WTC11 (cell line): ENCODE measurements at regions not wholly inside any gene's neighbourhood (a gene's known extent, or its start where the extent isn't known, plus 50 kb on each side); places are given as distances from the start of the nearest gene placed in this dataset.

ENCODE experiments used
- ATAC-seq: fragments of 200-7000 bp; cut with Tn5 transposase; 2 replicates; pipeline ENCODE4 v1.10.0; 2021; ENCODE audit warnings: mild to moderate bottlenecking, moderate library complexity
- CTCF ChIA-PET: fragments of 300-600 bp; sonication (Branson Sonifier 250); formaldehyde crosslinking; loops from one replicate; lab custom pipeline; 2021; ENCODE audit warnings: antibody characterized with exemption; lab: Charles Lee
- POLR2A ChIA-PET: fragments of 350-600 bp; sonication (Branson Sonifier 250); formaldehyde crosslinking; loops from one replicate; lab custom pipeline; 2021; ENCODE audit warnings: antibody characterized with exemption; lab: Charles Lee
- DNase-seq: peaks from one replicate; pipeline ENCODE4 v3.0.0; 2021; ENCODE audit warnings: low spot score
- H3K27ac Mint-ChIP-seq: 2 replicates; pipeline ENCODE4 v1.8.0; 2021; ENCODE audit warnings: mixed read lengths
- H3K27me3 Mint-ChIP-seq: 2 replicates; pipeline ENCODE4 v1.8.0; 2021; ENCODE audit warnings: low read depth, mild to moderate bottlenecking, moderate library complexity, mixed read lengths
- H3K36me3 Mint-ChIP-seq: 2 replicates; pipeline ENCODE4 v1.8.0; 2021; ENCODE audit warnings: mixed read lengths
- H3K4me1 Mint-ChIP-seq: 2 replicates; pipeline ENCODE4 v1.8.0; 2022; ENCODE audit warnings: mixed read lengths
- H3K4me3 Mint-ChIP-seq: 2 replicates; pipeline ENCODE4 v1.8.0; 2021; ENCODE audit warnings: mild to moderate bottlenecking, moderate library complexity, mixed read lengths
- H3K9me3 Mint-ChIP-seq: 2 replicates; pipeline ENCODE4 v1.8.0; 2021; ENCODE audit warnings: mixed read lengths
- ATF1 ChIP-seq: sonication (generic); formaldehyde crosslinking; IDR thresholded peaks from 2 replicates; pipeline ENCODE4 v1.8.1; 2023; ENCODE audit warnings: mild to moderate bottlenecking, moderate library complexity, missing genetic modification reagents
- ATF3 ChIP-seq: sonication (generic); formaldehyde crosslinking; conservative IDR thresholded peaks from 2 replicates; pipeline ENCODE4 v1.8.1; 2022; ENCODE audit warnings: mild to moderate bottlenecking, missing genetic modification reagents
- FOXP1 ChIP-seq: sonication (generic); formaldehyde crosslinking; IDR thresholded peaks from 2 replicates; pipeline ENCODE4 v1.8.0; 2022; ENCODE audit warnings: missing genetic modification reagents, mild to moderate bottlenecking, moderate library complexity, borderline replicate concordance
- FOXP4 ChIP-seq: sonication (generic); formaldehyde crosslinking; IDR thresholded peaks from 2 replicates; pipeline ENCODE4 v1.8.0; 2022; ENCODE audit warnings: mild to moderate bottlenecking, missing genetic modification reagents
- GABPB1 ChIP-seq: sonication (generic); formaldehyde crosslinking; IDR thresholded peaks from 2 replicates; pipeline ENCODE4 v1.8.1; 2023; ENCODE audit warnings: mild to moderate bottlenecking, missing genetic modification reagents
- GRHL2 ChIP-seq: fragments of 250-450 bp; sonication (Bioruptor Pico); IDR thresholded peaks from 2 replicates; pipeline ENCODE4 v1.8.0; 2022; ENCODE audit warnings: mild to moderate bottlenecking, moderate library complexity; ENCODE audit not compliant: insufficient replicate concordance, severe bottlenecking
- HMGXB4 ChIP-seq: sonication (generic); formaldehyde crosslinking; IDR thresholded peaks from 2 replicates; pipeline ENCODE4 v1.8.1; 2023; ENCODE audit warnings: mild to moderate bottlenecking, moderate library complexity, missing genetic modification reagents
- IRF1 ChIP-seq: sonication (generic); formaldehyde crosslinking; IDR thresholded peaks from 2 replicates; pipeline ENCODE4 v1.8.0; 2023; ENCODE audit warnings: missing genetic modification reagents
- JUN ChIP-seq: sonication (generic); formaldehyde crosslinking; IDR thresholded peaks from 2 replicates; pipeline ENCODE4 v1.8.0; 2023; ENCODE audit warnings: mild to moderate bottlenecking, missing genetic modification reagents
- KAT7 ChIP-seq: sonication (generic); formaldehyde crosslinking; IDR thresholded peaks from 2 replicates; pipeline ENCODE4 v1.8.1; 2023; ENCODE audit warnings: missing genetic modification reagents, mild to moderate bottlenecking, borderline replicate concordance
- NFYB ChIP-seq: sonication (generic); formaldehyde crosslinking; conservative IDR thresholded peaks from 2 replicates; pipeline ENCODE4 v1.8.0; 2022; ENCODE audit warnings: low read depth, missing genetic modification reagents
- NR1H2 ChIP-seq: sonication (generic); formaldehyde crosslinking; IDR thresholded peaks from 2 replicates; pipeline ENCODE4 v1.9.0; 2021; ENCODE audit warnings: mild to moderate bottlenecking, moderate library complexity, missing genetic modification reagents
- PRDM15 ChIP-seq: sonication (generic); formaldehyde crosslinking; IDR thresholded peaks from 2 replicates; pipeline ENCODE4 v1.8.0; 2022; ENCODE audit warnings: missing genetic modification reagents
- SMAD3 ChIP-seq: sonication (generic); formaldehyde crosslinking; IDR thresholded peaks from 2 replicates; pipeline ENCODE4 v1.8.0; 2022; ENCODE audit warnings: missing genetic modification reagents, mild to moderate bottlenecking, borderline replicate concordance
- SP1 ChIP-seq: sonication (generic); formaldehyde crosslinking; conservative IDR thresholded peaks from 2 replicates; pipeline ENCODE4 v1.8.1; 2022; ENCODE audit warnings: missing genetic modification reagents
- TCF7 ChIP-seq: sonication (generic); formaldehyde crosslinking; IDR thresholded peaks from 2 replicates; pipeline ENCODE4 v1.8.0; 2022; ENCODE audit warnings: mild to moderate bottlenecking, low read depth, missing genetic modification reagents, moderate library complexity
- ZBTB43 ChIP-seq: sonication (generic); formaldehyde crosslinking; IDR thresholded peaks from 2 replicates; pipeline ENCODE4 v1.8.1; 2023; ENCODE audit warnings: mild to moderate bottlenecking, missing genetic modification reagents
- ZNF121 ChIP-seq: sonication (generic); formaldehyde crosslinking; IDR thresholded peaks from 2 replicates; pipeline ENCODE4 v1.8.0; 2023; ENCODE audit warnings: missing genetic modification reagents
- ZNF263 ChIP-seq: sonication (generic); formaldehyde crosslinking; IDR thresholded peaks from 2 replicates; pipeline ENCODE4 v1.8.1; 2022; ENCODE audit warnings: low read depth, mild to moderate bottlenecking, moderate library complexity, missing genetic modification reagents
- ZNF317 ChIP-seq: sonication (generic); formaldehyde crosslinking; IDR thresholded peaks from 2 replicates; pipeline ENCODE4 v1.8.1; 2023; ENCODE audit warnings: low read depth, mild to moderate bottlenecking, moderate library complexity, missing genetic modification reagents, borderline replicate concordance
- ZNF396 ChIP-seq: fragments of 250-450 bp; sonication (Bioruptor Pico); IDR thresholded peaks from 2 replicates; pipeline ENCODE4 v1.8.0; 2021; ENCODE audit warnings: mild to moderate bottlenecking, moderate library complexity, borderline replicate concordance
- ZNF423 ChIP-seq: fragments of 250-450 bp; sonication (Bioruptor Pico); IDR thresholded peaks from 2 replicates; pipeline ENCODE4 v2.1.2; 2022; ENCODE audit warnings: mild to moderate bottlenecking, moderate library complexity

GRCh38 chr6:78438135-78438534, 429.2 kb upstream of the IRAK1BP1 start (continued):
- no peak for TF ChIP-seq ATF1 (CRISPR knock-in tag)
- no peak for TF ChIP-seq SP1 (CRISPR knock-in tag)
- TF ChIP-seq GABPB1 (CRISPR knock-in tag) = no peak
- TF ChIP-seq PRDM15 (CRISPR knock-in tag) = no peak
- TF ChIP-seq ZNF121 (CRISPR knock-in tag) = no peak
- TF ChIP-seq NR1H2 = no peak
- TF ChIP-seq SMAD3 (CRISPR knock-in tag) = no peak
- TF ChIP-seq ZNF263 = no peak
- no peak for TF ChIP-seq ZNF317
- TF ChIP-seq ZNF396 (CRISPR knock-in tag) = no peak

- TF ChIP-seq ZBTB43 (CRISPR knock-in tag) = no peak
- no peak for TF ChIP-seq FOXP1 (CRISPR knock-in tag)
- TF ChIP-seq ZNF423 (CRISPR knock-in tag) = no peak
- no peak for TF ChIP-seq KAT7
- TF ChIP-seq, all 79 proteins: peak for 0
- DNase-seq (no peak), ATAC-seq (no peak)
- no peak overlapping the region for H3K27ac Mint-ChIP-seq
- POLR2A ChIA-PET = no interaction called here
- H3K36me3 Mint-ChIP-seq = peaks cover 7% of the 10 kb centered on the region
- H3K4me1 Mint-ChIP-seq = no peaks in the 10 kb centered on the region
- CTCF ChIA-PET = no interaction called here
- H3K27me3 Mint-ChIP-seq = no peaks in the 10 kb centered on the region; the same call in 1 of the 2 replicates
- H3K9me3 Mint-ChIP-seq = peaks cover 15% of the 10 kb centered on the region
- no peak overlapping the region for H3K4me3 Mint-ChIP-seq
Observed at GRCh38 chr6:78460711-78461110, 406.6 kb upstream of the IRAK1BP1 start.

- ChIA-PET POLR2A (no interaction called here), CTCF (no interaction called here)
- TF ChIP-seq IRF1 (no peak), JUN (CRISPR knock-in tag) (no peak), TCF7 (no peak), NFYB (CRISPR knock-in tag) (no peak), GRHL2 (CRISPR knock-in tag) (no peak), HMGXB4 (CRISPR knock-in tag) (no peak), FOXP4 (no peak), ATF3 (no peak)
- H3K27ac Mint-ChIP-seq = no peak overlapping the region
- no peak for ATAC-seq
- no peak overlapping the region for H3K4me3 Mint-ChIP-seq
- no peaks in the 10 kb centered on the region for H3K27me3 Mint-ChIP-seq
- no peak for DNase-seq
- peaks cover 18% of the 10 kb centered on the region for H3K9me3 Mint-ChIP-seq
- no peaks in the 10 kb centered on the region for H3K4me1 Mint-ChIP-seq
- H3K36me3 Mint-ChIP-seq = peaks cover 10% of the 10 kb centered on the region
Observed at GRCh38 chr6:78462728-78463127, 404.6 kb upstream of the IRAK1BP1 start.
